A673 (cell line): ENCODE measurements at regions not wholly inside any gene's neighbourhood (a gene's known extent, or its start where the extent isn't known, plus 50 kb on each side); places are given as distances from the start of the nearest gene placed in this dataset.

Experiments
- CTCF ChIP-seq: fragments of 300-800, 200-600 bp; sonication (generic); conservative IDR thresholded peaks from 2 replicates; pipeline ENCODE4 v1.5.1; 2017; ENCODE audit warnings: low read depth, mild to moderate bottlenecking, antibody characterized with exemption, low read length, moderate library complexity, mixed read lengths
- EZH2 ChIP-seq: fragments of 200-600 bp; sonication (generic); IDR thresholded peaks from 2 replicates; pipeline ENCODE4 v1.6.1; 2017; ENCODE audit warnings: borderline replicate concordance, low read depth, mild to moderate bottlenecking, mixed read lengths, antibody characterized with exemption, low read length; ENCODE audit not compliant: poor library complexity, severe bottlenecking

- TF ChIP-seq CTCF (no peak), EZH2 (no peak)
Observed at GRCh38 chr10:50992356-50992901, 81.9 kb upstream of the PRKG1 start.
